ENCODE measurements at regions not wholly inside any gene's neighbourhood (a gene's known extent, or its start where the extent isn't known, plus 50 kb on each side); places are given as distances from the start of the nearest gene placed in this dataset.

DNA sequence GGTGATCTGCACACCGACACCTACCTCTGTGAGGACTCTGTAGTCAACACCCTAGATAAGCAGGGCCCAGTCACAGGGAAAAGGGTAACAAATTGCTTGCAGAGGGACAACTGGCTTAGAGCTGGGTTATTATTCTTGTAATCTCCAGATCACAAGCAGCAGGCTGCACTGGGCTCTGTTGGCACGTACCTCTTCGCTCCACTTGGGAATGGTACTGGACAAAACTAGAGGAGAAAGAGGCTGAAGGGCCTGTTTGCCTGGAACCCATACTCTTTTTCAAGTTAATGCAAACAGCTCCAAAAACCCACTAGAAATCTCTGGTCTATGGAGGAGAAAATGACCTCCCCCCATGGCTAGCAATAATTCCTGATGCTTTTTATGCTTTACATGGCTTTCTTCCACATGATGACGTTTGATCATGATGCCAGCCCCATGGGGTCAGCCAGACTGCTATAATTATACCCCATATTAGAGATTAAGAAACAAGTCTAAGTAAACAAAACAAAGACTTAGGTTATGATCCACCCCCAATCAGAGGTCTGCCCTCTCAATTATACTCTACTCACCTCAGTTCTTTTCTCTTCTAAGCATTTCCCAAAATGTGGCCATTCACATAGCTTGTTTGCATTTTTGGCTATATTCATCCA is 190.0 kb downstream of the UNC5CL start:
- TF ChIP-seq CTCF (conservative IDR thresholded peaks at IDR 0.05; ENCODE audit: low read depth, low read length) (no peak), EZH2 (IDR thresholded peaks at IDR 0.05; ENCODE audit: borderline replicate concordance, low read depth, low read length, poor library complexity, severe bottlenecking) (no peak)
